T-helper 2 cell treated with Interferon-gamma antibody and Interleukin-4, amounts not matched to agents 5 μg/mL and 100 μg/mL, for 36 hours (primary cell): ENCODE measurements at regions not wholly inside any gene's neighbourhood (a gene's known extent, or its start where the extent isn't known, plus 50 kb on each side); places are given as distances from the start of the nearest gene placed in this dataset.

Experiments
- DNase-seq: peaks from one replicate; pipeline ENCODE4 v3.0.0; 2021; ENCODE audit warnings: low spot score
- H3K27ac Mint-ChIP-seq: one replicate; pipeline ENCODE4 v1.8.0; 2021; ENCODE audit warnings: mild to moderate bottlenecking, mixed read lengths
- H3K27me3 Mint-ChIP-seq: one replicate; pipeline ENCODE4 v1.8.0; 2021; ENCODE audit warnings: low read depth, mixed read lengths
- H3K36me3 Mint-ChIP-seq: one replicate; pipeline ENCODE4 v1.8.0; 2021; ENCODE audit warnings: low read depth, mixed read lengths
- H3K4me1 Mint-ChIP-seq: one replicate; pipeline ENCODE4 v1.8.0; 2021; ENCODE audit warnings: low read depth, mixed read lengths
- H3K4me3 Mint-ChIP-seq: one replicate; pipeline ENCODE4 v1.8.0; 2022; ENCODE audit warnings: mild to moderate bottlenecking, moderate library complexity, mixed read lengths
- H3K9me3 Mint-ChIP-seq: one replicate; pipeline ENCODE4 v1.8.0; 2021; ENCODE audit warnings: mixed read lengths

DNA sequence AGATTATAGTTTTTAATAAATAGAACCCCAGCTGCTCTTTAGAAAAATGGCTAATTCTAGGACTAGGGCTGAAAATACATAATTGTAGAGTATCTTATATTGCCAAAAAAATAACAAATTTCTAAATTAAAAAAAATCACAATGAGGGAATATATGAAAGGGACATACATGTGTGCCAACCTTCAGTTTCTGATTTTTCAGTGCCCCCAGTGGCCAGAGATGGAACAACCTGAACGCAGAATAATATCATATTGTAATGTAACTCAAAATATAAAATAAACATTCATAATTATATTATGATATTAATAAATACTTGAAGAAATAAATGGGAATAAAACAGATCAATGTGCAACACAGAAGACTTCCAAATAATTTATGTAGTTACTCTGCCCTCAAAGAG lies 460.5 kb downstream of the ZNF385D start:
- Mint-ChIP-seq H3K27me3 (no peaks in the 10 kb centered on the region), H3K36me3 (no peaks in the 10 kb centered on the region), H3K4me3 (no peak overlapping the region), H3K9me3 (peaks cover 23% of the 10 kb centered on the region), H3K27ac (no peak overlapping the region), H3K4me1 (no peaks in the 10 kb centered on the region)
- no peak for DNase-seq

DNA sequence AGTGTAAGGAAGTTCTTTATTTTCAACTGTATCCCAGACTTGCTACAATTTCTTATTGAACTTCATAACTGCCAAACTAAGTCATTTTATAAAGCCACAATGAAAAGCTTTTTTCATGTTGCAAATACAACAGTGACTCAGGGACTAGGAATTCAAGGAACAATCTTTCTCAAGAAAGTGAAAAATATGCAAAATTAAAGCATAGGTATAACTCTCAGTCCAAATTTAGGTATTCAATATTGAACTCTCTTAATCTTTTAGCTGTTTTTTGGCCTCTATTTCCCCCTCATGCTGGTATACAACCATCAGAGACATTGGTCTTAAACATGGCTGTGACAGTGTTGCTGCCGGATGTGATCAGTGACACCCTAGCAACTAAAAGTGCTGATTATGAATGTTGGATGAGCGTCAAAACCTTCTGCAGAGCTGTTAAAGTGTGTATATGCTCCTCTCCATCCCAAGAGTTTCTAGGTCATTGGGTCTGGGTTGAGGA lies 476.9 kb downstream of the ZNF385D start:
- no peak overlapping the region for H3K27ac Mint-ChIP-seq
- no peaks in the 10 kb centered on the region for H3K27me3 Mint-ChIP-seq
- DNase-seq: no peak
- H3K4me1 Mint-ChIP-seq: no peaks in the 10 kb centered on the region
- peaks cover 27% of the 10 kb centered on the region for H3K9me3 Mint-ChIP-seq
- H3K36me3 Mint-ChIP-seq: no peaks in the 10 kb centered on the region
- no peak overlapping the region for H3K4me3 Mint-ChIP-seq

DNA sequence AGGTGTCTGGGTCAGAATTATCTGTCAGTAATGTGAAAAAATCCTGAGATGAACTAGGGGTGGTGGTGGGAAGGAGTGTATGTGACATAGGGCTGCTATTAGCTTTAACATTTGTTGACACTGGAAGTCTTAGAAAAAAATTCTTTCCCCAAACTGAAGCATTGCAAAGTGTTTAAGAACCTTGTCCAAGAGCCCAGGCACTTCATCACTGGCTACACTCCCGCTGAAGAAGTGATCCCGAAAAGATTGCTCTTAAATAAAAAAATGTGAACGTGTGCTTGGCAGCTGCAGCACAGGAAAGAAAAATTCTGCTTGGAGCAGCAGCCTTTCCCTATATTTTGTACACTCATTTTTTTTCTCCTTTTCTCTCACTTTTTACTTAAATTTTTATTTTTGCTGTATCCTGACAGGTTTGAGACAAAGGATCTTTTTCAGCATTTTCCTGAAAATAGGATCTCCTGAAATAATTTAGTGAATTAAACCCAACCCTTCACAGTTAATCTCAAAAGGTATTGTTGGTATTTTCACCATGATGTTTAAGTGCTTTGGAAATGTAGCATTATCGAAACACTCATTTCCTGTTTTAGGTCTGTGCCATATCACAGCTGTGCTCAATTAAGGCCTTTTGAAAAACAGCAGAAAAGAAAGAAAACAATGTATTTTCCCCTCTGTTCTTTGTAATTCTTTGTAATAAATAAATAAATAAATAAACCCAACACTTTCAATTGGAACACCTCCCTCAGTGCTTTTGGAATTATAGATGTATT lies 477.6 kb downstream of the ZNF385D start:
- DNase-seq: no peak
- no peaks in the 10 kb centered on the region for H3K4me1 Mint-ChIP-seq
- H3K27me3 Mint-ChIP-seq: no peaks in the 10 kb centered on the region
- no peak overlapping the region for H3K4me3 Mint-ChIP-seq
- H3K36me3 Mint-ChIP-seq: no peaks in the 10 kb centered on the region
- no peak overlapping the region for H3K27ac Mint-ChIP-seq
- peaks cover 30% of the 10 kb centered on the region for H3K9me3 Mint-ChIP-seq

DNA sequence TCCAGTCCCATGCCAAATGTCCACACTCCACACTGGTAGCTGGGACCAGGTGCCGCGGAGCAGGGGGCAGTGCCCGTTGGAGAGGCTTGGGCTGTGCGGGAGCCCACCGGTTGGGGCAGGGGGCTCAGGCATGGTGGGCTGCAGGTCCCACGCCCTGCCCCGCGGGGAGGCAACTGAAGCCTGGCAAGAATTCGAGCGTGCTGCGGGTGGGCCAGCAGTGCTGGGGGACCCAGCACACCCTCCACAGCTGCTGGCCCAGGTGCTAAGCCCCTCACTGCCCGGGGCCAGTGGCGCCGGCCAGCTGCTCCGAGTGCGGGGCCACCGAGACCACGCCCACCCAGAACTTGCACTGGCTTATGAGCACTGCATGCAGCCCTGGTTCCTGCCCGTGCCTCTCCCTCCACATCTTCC lies 479.4 kb downstream of the ZNF385D start:
- Mint-ChIP-seq H3K27me3 (no peaks in the 10 kb centered on the region), H3K4me3 (no peak overlapping the region), H3K9me3 (peaks cover 39% of the 10 kb centered on the region), H3K36me3 (no peaks in the 10 kb centered on the region), H3K27ac (no peak overlapping the region), H3K4me1 (no peaks in the 10 kb centered on the region)
- DNase-seq: no peak

DNA sequence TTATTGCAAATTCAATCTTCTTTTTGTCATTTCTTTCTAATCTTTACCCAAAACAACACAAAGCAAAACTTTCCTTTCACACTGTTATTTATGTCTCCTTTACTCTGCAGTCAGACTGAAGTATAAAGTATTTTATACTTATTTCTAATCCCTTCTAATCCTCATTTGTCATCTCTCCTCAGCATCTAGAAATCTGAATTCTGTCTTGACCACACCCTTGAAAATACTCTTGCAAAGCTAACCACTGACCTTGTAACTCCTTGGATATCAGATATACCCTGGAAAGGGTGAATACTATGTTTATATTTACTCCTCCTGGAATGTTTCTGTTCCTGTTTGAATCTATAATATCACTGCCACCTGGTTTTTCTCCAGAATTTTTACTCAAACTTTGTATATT lies 481.1 kb downstream of the ZNF385D start:
- no peak for DNase-seq
- H3K27me3 Mint-ChIP-seq: no peaks in the 10 kb centered on the region
- no peaks in the 10 kb centered on the region for H3K36me3 Mint-ChIP-seq
- H3K9me3 Mint-ChIP-seq: peaks cover 30% of the 10 kb centered on the region
- no peak overlapping the region for H3K4me3 Mint-ChIP-seq
- no peaks in the 10 kb centered on the region for H3K4me1 Mint-ChIP-seq
- no peak overlapping the region for H3K27ac Mint-ChIP-seq

DNA sequence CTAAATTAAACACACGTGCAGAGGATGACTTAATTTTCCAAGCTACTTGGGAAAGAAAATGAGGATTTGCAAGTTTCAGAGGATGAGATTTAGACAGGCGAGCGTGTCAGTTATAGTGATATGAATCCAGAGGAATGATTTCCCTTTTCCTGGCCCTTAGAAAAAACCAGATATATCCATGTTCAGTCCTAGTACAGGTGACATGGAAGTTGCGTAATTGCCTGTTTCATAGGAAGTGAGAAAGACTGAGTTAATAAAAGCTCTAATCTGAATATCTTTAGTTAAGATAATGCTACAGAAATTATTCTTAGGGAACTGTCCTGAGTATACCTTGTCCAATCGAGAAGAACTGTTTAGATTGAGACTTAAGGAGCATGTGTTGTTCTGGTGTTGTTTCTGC lies 490.5 kb downstream of the ZNF385D start:
- H3K27ac Mint-ChIP-seq: no peak overlapping the region
- H3K4me3 Mint-ChIP-seq: no peak overlapping the region
- DNase-seq: no peak
- no peaks in the 10 kb centered on the region for H3K36me3 Mint-ChIP-seq
- peaks cover 29% of the 10 kb centered on the region for H3K9me3 Mint-ChIP-seq
- no peaks in the 10 kb centered on the region for H3K4me1 Mint-ChIP-seq
- no peaks in the 10 kb centered on the region for H3K27me3 Mint-ChIP-seq

DNA sequence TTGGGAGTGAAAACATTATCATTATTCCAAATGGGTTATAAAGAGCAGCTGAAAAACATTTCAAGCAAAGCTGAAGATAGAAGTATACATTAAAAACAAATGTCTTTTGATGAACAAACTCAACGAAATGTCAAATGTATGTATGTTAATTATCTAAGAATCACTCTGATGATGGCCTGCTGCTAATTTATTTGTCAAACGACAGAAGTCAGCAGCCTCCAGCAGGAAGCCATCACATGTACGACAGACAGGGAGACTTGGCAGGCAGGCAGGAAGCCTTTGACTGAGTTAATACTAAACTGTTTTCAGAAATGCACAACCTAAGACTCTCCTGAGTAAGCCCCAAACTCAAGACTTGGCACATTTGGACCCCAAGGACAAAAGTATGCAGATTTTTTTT lies 491.1 kb downstream of the ZNF385D start:
- Mint-ChIP-seq H3K4me3 (no peak overlapping the region), H3K4me1 (no peaks in the 10 kb centered on the region), H3K9me3 (peaks cover 29% of the 10 kb centered on the region), H3K27me3 (no peaks in the 10 kb centered on the region), H3K27ac (no peak overlapping the region), H3K36me3 (no peaks in the 10 kb centered on the region)
- no peak for DNase-seq

DNA sequence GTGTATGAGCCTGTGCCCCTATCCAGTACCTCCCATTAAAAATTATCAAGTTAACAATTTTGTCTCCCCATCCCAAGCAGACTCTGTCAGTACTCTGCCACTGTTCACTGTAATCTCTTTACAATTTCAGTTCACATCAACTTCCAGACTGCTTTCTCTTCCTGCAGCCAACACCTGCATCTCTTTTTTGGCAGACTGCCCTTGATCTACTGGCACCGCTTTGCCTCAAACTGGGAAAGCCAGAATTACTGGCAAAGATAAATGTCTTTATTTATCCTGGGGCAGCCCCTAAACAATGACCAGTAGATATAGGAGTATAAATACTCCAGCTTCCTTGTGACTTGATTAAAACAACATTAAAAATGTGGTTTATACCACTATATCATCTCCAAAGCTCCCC lies 494.1 kb downstream of the ZNF385D start:
- Mint-ChIP-seq H3K4me3 (no peak overlapping the region), H3K36me3 (no peaks in the 10 kb centered on the region), H3K27me3 (no peaks in the 10 kb centered on the region), H3K27ac (no peak overlapping the region), H3K9me3 (peaks cover 20% of the 10 kb centered on the region), H3K4me1 (no peaks in the 10 kb centered on the region)
- no peak for DNase-seq

DNA sequence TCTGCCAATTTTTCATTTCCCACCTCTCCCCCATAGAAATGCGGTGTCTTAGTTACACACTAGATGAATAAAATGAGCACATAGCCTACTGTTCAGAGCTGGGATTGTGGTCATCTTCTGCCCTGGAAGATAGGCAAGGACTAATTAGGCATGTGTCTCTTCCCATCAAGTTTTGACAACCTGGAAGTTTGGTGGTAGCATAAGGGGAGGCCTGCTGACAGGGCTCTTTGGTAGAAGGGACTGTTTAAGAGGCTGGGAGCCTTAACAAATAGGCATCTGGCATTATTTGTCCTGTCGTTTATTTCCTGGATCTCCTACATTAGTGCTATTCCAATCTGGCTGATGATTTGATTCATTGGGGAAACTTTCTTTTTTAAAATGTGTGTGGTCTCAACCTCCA lies 512.3 kb downstream of the ZNF385D start:
- H3K4me1 Mint-ChIP-seq: no peaks in the 10 kb centered on the region
- no peak for DNase-seq
- no peak overlapping the region for H3K27ac Mint-ChIP-seq
- peaks cover 21% of the 10 kb centered on the region for H3K9me3 Mint-ChIP-seq
- no peaks in the 10 kb centered on the region for H3K36me3 Mint-ChIP-seq
- no peak overlapping the region for H3K4me3 Mint-ChIP-seq
- H3K27me3 Mint-ChIP-seq: no peaks in the 10 kb centered on the region

DNA sequence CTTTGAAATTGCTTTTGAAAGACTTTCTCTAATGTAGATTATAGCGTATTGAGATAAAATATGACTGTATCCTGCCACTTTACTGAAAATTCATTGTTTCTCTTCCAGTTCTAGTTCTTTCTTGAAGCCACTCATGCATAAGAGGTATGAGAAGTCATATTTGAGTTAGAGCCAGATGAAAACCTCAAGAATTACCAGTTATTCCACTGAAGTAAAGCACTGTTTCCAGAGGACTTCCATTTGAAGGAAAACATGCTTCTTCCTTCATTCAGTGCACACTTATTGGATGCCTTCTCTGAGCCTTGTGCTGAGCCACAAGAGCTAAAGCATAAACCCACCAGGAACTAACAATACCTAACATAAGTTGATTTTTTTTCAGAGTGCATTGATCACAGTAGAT lies 513.4 kb downstream of the ZNF385D start:
- DNase-seq: no peak
- no peak overlapping the region for H3K27ac Mint-ChIP-seq
- H3K4me1 Mint-ChIP-seq: no peaks in the 10 kb centered on the region
- H3K36me3 Mint-ChIP-seq: no peaks in the 10 kb centered on the region
- peaks cover 18% of the 10 kb centered on the region for H3K9me3 Mint-ChIP-seq
- H3K27me3 Mint-ChIP-seq: no peaks in the 10 kb centered on the region
- no peak overlapping the region for H3K4me3 Mint-ChIP-seq

DNA sequence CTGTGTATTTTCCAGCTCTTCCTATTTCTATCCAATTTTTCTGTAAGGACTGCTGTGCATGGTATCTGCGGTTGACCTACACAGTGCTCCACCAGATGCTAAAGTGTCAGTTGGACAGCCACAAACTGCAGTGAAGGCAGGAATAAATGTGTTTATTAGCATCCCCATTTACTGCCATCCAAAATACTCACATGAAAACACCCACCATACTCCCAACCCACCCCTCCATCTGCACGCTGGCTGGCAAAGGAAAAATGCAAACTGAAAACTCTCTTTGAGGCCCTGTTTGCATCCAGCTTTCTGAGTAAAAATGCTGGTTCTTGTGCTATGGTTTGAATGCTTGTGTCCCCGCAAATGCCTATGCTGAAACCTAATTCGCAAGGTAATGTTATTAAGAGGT lies 515.5 kb downstream of the ZNF385D start:
- H3K27ac Mint-ChIP-seq: no peak overlapping the region
- peaks cover 18% of the 10 kb centered on the region for H3K9me3 Mint-ChIP-seq

DNA sequence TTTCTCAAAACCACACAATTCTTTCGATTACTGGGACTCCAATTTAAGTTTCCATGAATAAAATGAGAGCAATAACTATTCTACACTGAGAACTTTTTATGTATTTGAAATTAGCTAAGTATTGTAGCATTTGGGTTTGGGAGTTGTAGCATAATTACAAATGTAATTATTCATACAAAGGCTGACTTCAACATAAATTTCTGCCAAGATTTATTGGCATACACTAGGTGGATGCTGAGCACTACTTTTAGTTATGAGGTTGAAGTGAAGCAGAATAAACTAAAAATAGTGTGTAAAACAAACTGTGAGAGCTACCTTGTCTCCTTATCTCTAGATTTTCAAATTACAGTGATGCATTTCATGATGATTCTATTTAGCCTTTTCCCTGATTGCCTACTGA lies 516.1 kb downstream of the ZNF385D start:
- H3K4me3 Mint-ChIP-seq: no peak overlapping the region
- H3K27ac Mint-ChIP-seq: no peak overlapping the region
- no peaks in the 10 kb centered on the region for H3K27me3 Mint-ChIP-seq
- no peaks in the 10 kb centered on the region for H3K4me1 Mint-ChIP-seq
- H3K36me3 Mint-ChIP-seq: no peaks in the 10 kb centered on the region
- no peak for DNase-seq
- H3K9me3 Mint-ChIP-seq: peaks cover 21% of the 10 kb centered on the region

More for the DNA sequence above, 515.5 kb downstream of the ZNF385D start:
- no peaks in the 10 kb centered on the region for H3K4me1 Mint-ChIP-seq
- no peaks in the 10 kb centered on the region for H3K27me3 Mint-ChIP-seq
- H3K4me3 Mint-ChIP-seq: no peak overlapping the region
- no peaks in the 10 kb centered on the region for H3K36me3 Mint-ChIP-seq
- no peak for DNase-seq

DNA sequence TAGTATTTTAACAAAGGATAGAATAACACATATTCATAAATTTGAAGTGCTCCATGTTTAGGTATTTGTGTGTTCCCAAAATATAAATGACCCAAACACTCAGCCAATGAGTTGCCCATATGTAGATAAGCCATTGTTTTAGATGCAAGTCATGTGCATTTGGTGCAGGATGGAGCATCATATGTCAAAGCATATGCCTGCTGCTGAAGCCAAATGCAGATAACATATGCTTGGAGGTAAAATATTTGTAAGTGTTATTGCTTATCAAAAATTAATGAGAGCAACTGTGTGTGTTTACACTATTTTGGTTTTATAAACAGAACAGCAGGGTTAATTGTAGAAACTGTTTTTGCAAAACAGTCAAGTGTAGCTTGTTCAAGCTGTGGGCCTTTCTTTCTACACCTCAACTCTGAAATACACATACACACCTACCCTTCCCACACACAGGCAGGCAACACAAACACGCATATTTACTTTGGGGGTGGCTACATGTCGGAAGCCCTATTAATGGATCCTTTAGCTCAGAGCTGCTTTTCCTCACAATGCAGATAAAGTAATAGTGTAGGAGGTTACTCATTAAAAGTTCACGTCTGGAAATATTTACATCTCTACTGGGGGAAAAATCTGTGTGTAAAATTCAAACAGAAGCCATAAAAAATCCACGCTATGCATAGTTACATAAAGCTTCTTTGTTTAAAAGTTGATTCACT lies 521.4 kb downstream of the ZNF385D start:
- Mint-ChIP-seq H3K9me3 (peaks cover 30% of the 10 kb centered on the region), H3K27me3 (no peaks in the 10 kb centered on the region), H3K4me1 (no peaks in the 10 kb centered on the region), H3K27ac (no peak overlapping the region), H3K36me3 (no peaks in the 10 kb centered on the region), H3K4me3 (no peak overlapping the region)
- DNase-seq: no peak

DNA sequence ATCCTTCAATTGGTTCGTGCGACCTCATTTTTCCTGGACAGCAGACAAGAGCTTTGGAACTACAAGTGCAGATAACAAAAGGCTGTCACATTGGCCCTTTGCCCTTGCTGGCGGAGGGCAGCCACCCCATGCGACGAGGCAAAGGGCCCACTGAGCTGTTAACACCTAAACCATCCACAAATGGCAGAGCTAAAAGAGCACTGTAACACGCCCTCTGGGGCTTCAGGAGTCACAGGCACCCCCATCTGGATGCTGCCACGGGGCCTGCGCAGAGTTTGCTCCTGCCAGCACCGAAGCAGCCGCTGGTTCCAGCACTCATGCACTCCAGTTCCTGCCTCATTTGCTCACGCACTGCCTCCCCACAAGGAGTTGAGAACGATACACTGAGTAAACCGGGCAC lies 524.9 kb downstream of the ZNF385D start:
- Mint-ChIP-seq H3K36me3 (no peaks in the 10 kb centered on the region), H3K4me3 (no peak overlapping the region), H3K9me3 (peaks cover 25% of the 10 kb centered on the region), H3K27me3 (no peaks in the 10 kb centered on the region), H3K4me1 (no peaks in the 10 kb centered on the region), H3K27ac (no peak overlapping the region)
- no peak for DNase-seq
